Lung (tissue), 11 donors: ENCODE measurements at regions not wholly inside any gene's neighbourhood (a gene's known extent, or its start where the extent isn't known, plus 50 kb on each side); places are given as distances from the start of the nearest gene placed in this dataset.
"Not testable (repeated sequence)": the region's sequence is repeated elsewhere in the genome, so short reads cannot be mapped to it uniquely, and the experiment has no call there.

Experiments used
- ATAC-seq: fragments of 200-7000 bp; cut with Tn5 transposase; one replicate; pipeline ENCODE4 v1.9.1; 2020; ENCODE audit warnings: moderate number of reproducible peaks; ENCODE audit not compliant: insufficient read depth, low FRiP score
- DNase-seq, 3 donors: peaks; one replicate each; pipeline ENCODE4 v3.0.0-alpha.2; 2013 to 2017
- H3K27ac ChIP-seq, 2 donors: one replicate each; pipeline ENCODE4 v1.5.1; 2013; ENCODE audit warnings: mild to moderate bottlenecking in 2 of 2, moderate library complexity in 2 of 2, control low read depth in 1 of 2, inconsistent platforms in 1 of 2, low read depth in 1 of 2, low read length in 1 of 2
- H3K27me3 ChIP-seq, 3 donors: one replicate each; pipeline ENCODE4 v1.5.1; 2013; ENCODE audit warnings: low read length in 2 of 3; ENCODE audit not compliant: control insufficient read depth in 3 of 3, insufficient read depth in 3 of 3
- H3K36me3 ChIP-seq, 4 donors: one replicate each; pipeline ENCODE4 v1.5.1; 2013; ENCODE audit warnings: low read length in 4 of 4, mild to moderate bottlenecking in 1 of 4, moderate library complexity in 1 of 4; ENCODE audit not compliant: control insufficient read depth in 4 of 4, insufficient read depth in 4 of 4
- H3K4me1 ChIP-seq, 5 donors: one replicate each; pipeline ENCODE4 v1.5.1; 2013; ENCODE audit warnings: low read length in 5 of 5, mild to moderate bottlenecking in 2 of 5, moderate library complexity in 1 of 5; ENCODE audit not compliant: control insufficient read depth in 5 of 5, insufficient read depth in 5 of 5
- H3K4me3 ChIP-seq: one replicate; pipeline ENCODE4 v1.5.1; 2013; ENCODE audit warnings: mild to moderate bottlenecking, control low read depth, moderate library complexity
- H3K9ac ChIP-seq, 2 donors: one replicate each; pipeline ENCODE4 v1.5.1; 2013; ENCODE audit warnings: low read length in 2 of 2, control low read depth in 1 of 2; ENCODE audit not compliant: insufficient read depth in 1 of 2
- H3K9me3 ChIP-seq, 4 donors: one replicate each; pipeline ENCODE4 v1.5.1; 2013; ENCODE audit warnings: low read length in 3 of 4, mild to moderate bottlenecking in 1 of 4, moderate library complexity in 1 of 4; ENCODE audit not compliant: control insufficient read depth in 4 of 4, insufficient read depth in 3 of 4
- WGBS, 2 donors: extraction: QIAGEN DNeasy Blood & Tissue Kit; methylation state at CpG; one replicate each; pipeline ENCODE4 v1.1.7; 2013; 5-methylcytosine and 5-hydroxymethylcytosine counted together
- TF ChIP-seq, protein P1 (sequence below): IDR thresholded peaks from 2 replicates; pipeline ENCODE4 v1.5.1; 2012; ENCODE audit warnings: mild to moderate bottlenecking; ENCODE audit errors: control extremely low read depth, extremely low read depth
- donor health status: control.
- donor health status: control.
- donor health status: Bipolar disorder and iron deficiency.
- donor health status: healthy.
- donor health status: DM: yes; HTN: yes; CAD: no.

DNA sequence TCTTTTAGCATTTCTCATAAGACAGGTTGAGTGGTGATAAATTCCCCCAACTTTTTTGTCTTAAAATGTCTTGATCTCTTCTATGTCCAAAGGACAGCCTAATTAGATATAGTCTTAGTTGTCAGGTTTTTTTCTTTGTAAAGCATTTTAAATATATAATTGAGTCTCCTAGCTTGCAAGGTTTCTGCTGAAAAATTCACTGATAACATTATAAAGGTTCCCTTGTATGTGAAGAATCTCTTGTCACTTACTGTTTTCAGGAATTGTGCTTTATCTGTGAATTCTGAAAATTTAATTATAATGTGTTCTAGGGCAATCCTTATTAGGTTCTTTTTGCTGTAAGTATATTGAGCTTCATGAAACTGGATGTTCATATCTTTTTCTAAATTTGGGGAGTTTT lies 96.8 kb upstream of the ZNF92 start:
- TF ChIP-seq, protein P1, sequence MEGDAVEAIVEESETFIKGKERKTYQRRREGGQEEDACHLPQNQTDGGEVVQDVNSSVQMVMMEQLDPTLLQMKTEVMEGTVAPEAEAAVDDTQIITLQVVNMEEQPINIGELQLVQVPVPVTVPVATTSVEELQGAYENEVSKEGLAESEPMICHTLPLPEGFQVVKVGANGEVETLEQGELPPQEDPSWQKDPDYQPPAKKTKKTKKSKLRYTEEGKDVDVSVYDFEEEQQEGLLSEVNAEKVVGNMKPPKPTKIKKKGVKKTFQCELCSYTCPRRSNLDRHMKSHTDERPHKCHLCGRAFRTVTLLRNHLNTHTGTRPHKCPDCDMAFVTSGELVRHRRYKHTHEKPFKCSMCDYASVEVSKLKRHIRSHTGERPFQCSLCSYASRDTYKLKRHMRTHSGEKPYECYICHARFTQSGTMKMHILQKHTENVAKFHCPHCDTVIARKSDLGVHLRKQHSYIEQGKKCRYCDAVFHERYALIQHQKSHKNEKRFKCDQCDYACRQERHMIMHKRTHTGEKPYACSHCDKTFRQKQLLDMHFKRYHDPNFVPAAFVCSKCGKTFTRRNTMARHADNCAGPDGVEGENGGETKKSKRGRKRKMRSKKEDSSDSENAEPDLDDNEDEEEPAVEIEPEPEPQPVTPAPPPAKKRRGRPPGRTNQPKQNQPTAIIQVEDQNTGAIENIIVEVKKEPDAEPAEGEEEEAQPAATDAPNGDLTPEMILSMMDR, result no peak
- no peak for DNase-seq

DNA sequence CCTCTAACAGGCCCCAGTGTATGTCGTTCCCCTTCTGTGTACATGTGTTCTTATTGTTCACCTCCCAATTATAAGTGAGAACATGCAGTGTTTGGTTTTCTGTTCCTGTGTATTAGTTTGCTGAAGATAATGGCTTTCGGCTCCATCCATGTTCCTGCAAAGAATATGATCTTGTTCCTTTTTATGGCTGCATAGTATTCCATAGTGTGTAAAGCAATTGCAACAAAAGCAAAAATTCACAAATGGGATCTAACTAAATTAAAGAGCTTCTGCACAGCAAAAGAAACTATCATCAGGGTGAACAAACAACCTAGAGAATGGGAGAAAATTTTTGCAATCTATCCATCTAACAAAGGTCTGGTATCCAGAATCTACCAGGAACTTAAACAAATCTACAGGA lies 102.2 kb upstream of the ZNF92 start:
- H3K4me1 ChIP-seq, H3K36me3 ChIP-seq, H3K4me3 ChIP-seq, H3K9me3 ChIP-seq, H3K27ac ChIP-seq, ATAC-seq, H3K9ac ChIP-seq, H3K27me3 ChIP-seq, DNase-seq: not testable (repeated sequence)
- 93 to 97% methylated on average over 2 of the region's 2 CpGs for WGBS, 2 donors

More for the DNA sequence above, 96.8 kb upstream of the ZNF92 start:
- no peak for ATAC-seq
- no peak overlapping the region for H3K4me3 ChIP-seq
- H3K27me3 ChIP-seq, result no peaks in the 10 kb centered on the region
- no peaks in the 10 kb centered on the region for H3K4me1 ChIP-seq
- H3K9me3 ChIP-seq, result peaks cover 0 to 3% (median 1%) of the 10 kb centered on the region in 4 donors
- H3K9ac ChIP-seq, result no peak overlapping the region
- H3K27ac ChIP-seq, result no peak overlapping the region
- no peaks in the 10 kb centered on the region for H3K36me3 ChIP-seq

DNA sequence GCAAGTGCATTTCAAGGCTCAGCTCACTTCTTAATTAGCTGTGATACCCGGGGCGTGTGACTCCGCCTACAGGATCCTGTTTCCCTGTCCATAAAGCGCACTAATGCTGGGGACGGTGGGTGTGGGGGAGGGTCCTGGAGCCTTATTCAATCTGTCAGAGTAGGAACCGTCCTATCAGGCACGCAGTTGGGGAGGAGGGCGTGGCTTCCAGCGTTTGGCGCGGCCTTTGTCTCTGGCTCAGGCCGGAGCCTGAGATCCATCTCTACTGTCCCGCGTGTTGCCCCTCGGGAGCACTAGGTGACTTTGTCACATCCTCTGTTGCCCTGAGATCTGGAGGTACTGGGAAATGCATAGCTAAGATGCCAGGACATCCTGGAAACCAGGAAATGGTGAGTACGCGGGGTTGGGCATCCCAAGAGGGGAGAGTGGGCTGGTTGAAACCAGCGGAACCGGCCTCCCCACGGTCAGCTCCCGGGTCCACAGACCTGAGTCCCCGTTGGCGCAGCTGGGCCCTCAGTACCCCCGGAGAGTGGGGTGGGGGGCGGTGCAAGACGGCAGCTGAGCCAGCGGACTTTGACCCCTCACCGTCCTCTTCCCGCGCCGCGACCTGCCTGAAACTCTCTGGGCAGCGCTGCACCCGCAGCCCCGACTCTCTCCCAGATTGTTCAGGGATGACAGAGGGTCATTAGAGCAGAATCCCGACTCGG lies 104.4 kb upstream of the ZNF92 start:
- DNase-seq (peak; percentile 91 to 94 (median 92)), ATAC-seq (peak; percentile 28)
- WGBS, 2 donors, result 2 to 4% methylated on average over 37 of the region's 37 CpGs
- H3K36me3 ChIP-seq, result no peaks in the 10 kb centered on the region
- no peak overlapping the region for H3K27ac ChIP-seq
- TF ChIP-seq, protein P1, result no peak
- H3K27me3 ChIP-seq, result no peaks in the 10 kb centered on the region
- H3K4me1 ChIP-seq, result peaks cover 0 to 9% (median 0%) of the 10 kb centered on the region in 5 donors
- peaks cover 0 to under 1% (median 0%) of the 10 kb centered on the region in 4 donors for H3K9me3 ChIP-seq
- no peak overlapping the region for H3K4me3 ChIP-seq
- H3K9ac ChIP-seq, result peak overlapping the region; percentile 51 to 66

DNA sequence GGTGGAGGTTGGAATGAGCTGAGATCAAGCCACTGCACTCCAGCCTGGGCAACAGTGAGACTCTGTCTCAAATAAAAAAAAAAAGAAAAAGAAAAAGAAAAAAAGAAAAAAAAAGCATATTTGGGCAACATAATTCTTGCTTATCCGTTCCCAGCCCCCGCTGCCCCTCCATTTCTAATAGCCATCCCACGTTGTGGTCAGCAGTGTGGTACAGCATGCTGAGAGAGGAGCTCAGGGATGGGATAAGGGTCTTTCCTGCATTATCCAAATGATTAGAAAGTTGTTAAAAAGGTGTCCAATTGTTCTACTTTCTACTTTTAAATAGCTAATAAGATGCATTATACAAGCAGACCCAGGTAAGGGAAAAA lies 104.9 kb upstream of the ZNF92 start:
- H3K9ac ChIP-seq, result no peak overlapping the region
- WGBS, 2 donors, result 39 to 54% methylated on average over 3 of the region's 3 CpGs
- TF ChIP-seq, protein P1, result no peak
- no peaks in the 10 kb centered on the region for H3K36me3 ChIP-seq
- no peak overlapping the region for H3K4me3 ChIP-seq
- H3K27ac ChIP-seq, result no peak overlapping the region
- peaks cover 0 to 9% (median 0%) of the 10 kb centered on the region in 5 donors for H3K4me1 ChIP-seq
- H3K27me3 ChIP-seq, result no peaks in the 10 kb centered on the region
- DNase-seq (no peak), ATAC-seq (no peak)
- H3K9me3 ChIP-seq, result no peaks in the 10 kb centered on the region
